B cell (primary cell): ENCODE measurements at regions not wholly inside any gene's neighbourhood (a gene's known extent, or its start where the extent isn't known, plus 50 kb on each side); places are given as distances from the start of the nearest gene placed in this dataset.

Source experiments
- ATAC-seq: fragments of 200-7000 bp; cut with Tn5 transposase; one replicate; pipeline ENCODE4 v1.10.0; 2021; ENCODE audit warnings: low read depth, mild to moderate bottlenecking, moderate number of reproducible peaks, moderate library complexity
- CTCF ChIA-PET: fragments of 350-600 bp; sonication (Branson Sonifier 250); formaldehyde crosslinking; loops from one replicate; lab custom pipeline; 2021; ENCODE audit warnings: antibody characterized with exemption, inconsistent platforms; lab: Charles Lee
- POLR2A ChIA-PET: fragments of 350-600 bp; sonication (Branson Sonifier 250); formaldehyde crosslinking; loops from one replicate; lab custom pipeline; 2021; ENCODE audit warnings: antibody characterized with exemption; lab: Charles Lee
- DNase-seq: peaks from one replicate; pipeline ENCODE4 v3.0.0; 2013
- H2AFZ ChIP-seq: 2 replicates; pipeline ENCODE4 v1.6.1; 2012; ENCODE audit warnings: mild to moderate bottlenecking, low read depth, low read length; ENCODE audit not compliant: insufficient read depth, poor library complexity, severe bottlenecking
- H3K27ac ChIP-seq, 2 donors: 1 replicate in 1 of 2; 2 replicates in 1 of 2; pipeline ENCODE4 v1.5.1; 2012 to 2013; ENCODE audit warnings: low read length in 2 of 2, mild to moderate bottlenecking in 2 of 2, moderate library complexity in 1 of 2
- H3K27me3 ChIP-seq, 4 experiments: fragments of 200-600 bp in 1 of 4; sonication (generic) in 1 of 4; replicated peaks in 1 of 4; 1 replicate in 2 of 4; 2 replicates in 2 of 4; pipeline versions ENCODE4 v1.6.1 to v1.7.0; 2013 to 2016; ENCODE audit warnings: low read length in 3 of 4, mild to moderate bottlenecking in 2 of 4, mixed read lengths in 1 of 4, moderate library complexity in 1 of 4; ENCODE audit not compliant: insufficient read depth in 4 of 4, control insufficient read depth in 3 of 4; ENCODE audit errors: control extremely low read depth in 1 of 4
- H3K36me3 ChIP-seq, 2 experiments: replicated peaks in 1 of 2; 1 replicate in 1 of 2; 2 replicates in 1 of 2; pipeline versions ENCODE4 v1.6.1 to v1.7.1; 2013; ENCODE audit warnings: low read length in 1 of 2; ENCODE audit not compliant: insufficient read depth in 2 of 2, control insufficient read depth in 1 of 2; ENCODE audit errors: control extremely low read depth in 1 of 2, extremely low read depth in 1 of 2
- H3K4me1 ChIP-seq, 2 donors: fragments of 200-600 bp in 1 of 2; sonication (generic) in 1 of 2; 1 replicate in 1 of 2; 2 replicates in 1 of 2; pipeline versions ENCODE4 v1.5.1 to v1.6.1; 2013 to 2017; ENCODE audit warnings: low read length in 2 of 2; ENCODE audit not compliant: control insufficient read depth in 2 of 2, insufficient read depth in 2 of 2
- H3K4me2 ChIP-seq: replicated peaks from 2 replicates; pipeline ENCODE3; 2012; ENCODE audit warnings: mild to moderate bottlenecking, low read depth, low read length; ENCODE audit not compliant: poor library complexity, severe bottlenecking
- H3K4me3 ChIP-seq, 5 experiments: fragments of 200-600 bp in 1 of 5; sonication (generic) in 1 of 5; 1 replicate in 3 of 5; 2 replicates in 2 of 5; pipeline versions ENCODE4 v1.5.1 to v1.7.0; 2011 to 2016; ENCODE audit warnings: low read length in 4 of 5, mild to moderate bottlenecking in 4 of 5, low read depth in 2 of 5, control low read depth in 1 of 5, moderate library complexity in 1 of 5; ENCODE audit not compliant: insufficient read depth in 1 of 5; ENCODE audit errors: control extremely low read depth in 1 of 5, extremely low read depth in 1 of 5
- H3K79me2 ChIP-seq: fragments of 200-600 bp; sonication (generic); one replicate; pipeline ENCODE4 v1.6.0; 2016; ENCODE audit warnings: low read length; ENCODE audit not compliant: control insufficient read depth, insufficient read depth
- H3K9ac ChIP-seq: fragments of 200-600 bp; sonication (generic); 2 replicates; pipeline ENCODE4 v1.6.1; 2017; ENCODE audit warnings: mild to moderate bottlenecking, low read length, moderate library complexity
- H3K9me3 ChIP-seq, 3 donors: one replicate each; pipeline versions ENCODE4 v1.6.1 to v1.7.1; 2013; ENCODE audit warnings: low read length in 2 of 3; ENCODE audit not compliant: control insufficient read depth in 2 of 3, insufficient read depth in 1 of 3; ENCODE audit errors: control extremely low read depth in 1 of 3
- H4K20me1 ChIP-seq: 2 replicates; pipeline ENCODE4 v1.6.0; 2012; ENCODE audit warnings: mild to moderate bottlenecking, low read length; ENCODE audit not compliant: insufficient read depth, control insufficient read depth, poor library complexity, severe bottlenecking
- H3K27ac Mint-ChIP-seq: one replicate; pipeline ENCODE4 v1.8.0; 2021; ENCODE audit warnings: mixed read lengths
- H3K27me3 Mint-ChIP-seq: one replicate; pipeline ENCODE4 v1.8.0; 2021; ENCODE audit warnings: mixed read lengths
- H3K4me1 Mint-ChIP-seq: one replicate; pipeline ENCODE4 v1.8.0; 2021; ENCODE audit warnings: mixed read lengths
- H3K4me3 Mint-ChIP-seq: one replicate; pipeline ENCODE4 v1.8.0; 2021; ENCODE audit warnings: mixed read lengths
- H3K9me3 Mint-ChIP-seq: one replicate; pipeline ENCODE4 v1.8.0; 2022; ENCODE audit warnings: mixed read lengths; ENCODE audit not compliant: insufficient read depth
- CTCF ChIP-seq: fragments of 200-600 bp; IDR thresholded peaks from one replicate; pipeline ENCODE4 v1.8.0; 2022; ENCODE audit warnings: antibody characterized with exemption, mild to moderate bottlenecking
- EZH2 ChIP-seq: IDR thresholded peaks from 2 replicates; pipeline ENCODE4 v1.6.1; 2012; ENCODE audit warnings: borderline replicate concordance, low read depth, mild to moderate bottlenecking, moderate library complexity, low read length; ENCODE audit not compliant: insufficient read depth, poor library complexity, severe bottlenecking
- WGBS: methylation state at CpG from one replicate; pipeline ENCODE4 v1.1.5; 2013; ENCODE audit warnings: missing lambda C conversion rate; ENCODE audit not compliant: insufficient coverage; 5-methylcytosine and 5-hydroxymethylcytosine counted together
- intact Hi-C: fragments of 100-400 bp; cut with micrococcal nuclease; formaldehyde crosslinking; loops from one replicate; pipeline ENCODE4 v1.10.0; 2022

GRCh38 chr2:180352620-180353019 lies 345.5 kb upstream of the CWC22 start:
- H3K4me3 Mint-ChIP-seq = no peak overlapping the region
- Histone ChIP-seq H3K4me3 (no peak overlapping the region), H3K4me1 (no peaks in the 10 kb centered on the region), H3K79me2 (no peaks in the 10 kb centered on the region), H3K27ac (no peak overlapping the region), H2AFZ (no peak overlapping the region), H3K9ac (no peak overlapping the region), H3K4me2 (no peak overlapping the region), H3K9me3 (no peaks in the 10 kb centered on the region), H3K27me3 (no peaks in the 10 kb centered on the region), H3K36me3 (no peaks in the 10 kb centered on the region), H4K20me1 (no peaks in the 10 kb centered on the region)
- ChIA-PET POLR2A (no interaction called here), CTCF (no interaction called here)
- peaks cover 6% of the 10 kb centered on the region for H3K4me1 Mint-ChIP-seq
- intact Hi-C loops = no loop called here
- TF ChIP-seq EZH2 (no peak), CTCF (no peak)
- no peak overlapping the region for H3K27ac Mint-ChIP-seq
- ATAC-seq (no peak), DNase-seq (no peak)
- H3K27me3 Mint-ChIP-seq = no peaks in the 10 kb centered on the region
- H3K9me3 Mint-ChIP-seq = no peaks in the 10 kb centered on the region
- no CpG with 5 or more reads among the region's 1 CpG for WGBS

- H3K27ac Mint-ChIP-seq = no peak overlapping the region
- intact Hi-C loops = no loop called here
- Histone ChIP-seq H3K4me3 (no peak overlapping the region), H3K9me3 (peaks cover 0 to 3% (median 0%) of the 10 kb centered on the region in 3 donors), H4K20me1 (no peaks in the 10 kb centered on the region), H3K4me1 (no peaks in the 10 kb centered on the region), H3K27ac (no peak overlapping the region), H3K9ac (no peak overlapping the region), H3K4me2 (no peak overlapping the region), H2AFZ (no peak overlapping the region), H3K36me3 (no peaks in the 10 kb centered on the region), H3K79me2 (no peaks in the 10 kb centered on the region), H3K27me3 (no peaks in the 10 kb centered on the region)
- no CpG with 5 or more reads among the region's 2 CpGs for WGBS
- no peak for TF ChIP-seq EZH2
- no peak for TF ChIP-seq CTCF
- DNase-seq (no peak), ATAC-seq (no peak)
- POLR2A ChIA-PET = no interaction called here
- H3K4me3 Mint-ChIP-seq = no peak overlapping the region
- no peaks in the 10 kb centered on the region for H3K9me3 Mint-ChIP-seq
- H3K27me3 Mint-ChIP-seq = no peaks in the 10 kb centered on the region
- CTCF ChIA-PET = interaction anchor here (1.8 kb wide), 1 partner anchor 10 kb away, joined by 5 read pairs; no protein-coding TSS in a partner anchor
- H3K4me1 Mint-ChIP-seq = peaks cover 6% of the 10 kb centered on the region
Measured at GRCh38 chr2:180349809-180350208, 342.7 kb upstream of the CWC22 start.
